ENCODE measurements at regions not wholly inside any gene's neighbourhood (a gene's known extent, or its start where the extent isn't known, plus 50 kb on each side); places are given as distances from the start of the nearest gene placed in this dataset.
"Not testable (repeated sequence)": the region's sequence is repeated elsewhere in the genome, so short reads cannot be mapped to it uniquely, and the experiment has no call there.

DNA sequence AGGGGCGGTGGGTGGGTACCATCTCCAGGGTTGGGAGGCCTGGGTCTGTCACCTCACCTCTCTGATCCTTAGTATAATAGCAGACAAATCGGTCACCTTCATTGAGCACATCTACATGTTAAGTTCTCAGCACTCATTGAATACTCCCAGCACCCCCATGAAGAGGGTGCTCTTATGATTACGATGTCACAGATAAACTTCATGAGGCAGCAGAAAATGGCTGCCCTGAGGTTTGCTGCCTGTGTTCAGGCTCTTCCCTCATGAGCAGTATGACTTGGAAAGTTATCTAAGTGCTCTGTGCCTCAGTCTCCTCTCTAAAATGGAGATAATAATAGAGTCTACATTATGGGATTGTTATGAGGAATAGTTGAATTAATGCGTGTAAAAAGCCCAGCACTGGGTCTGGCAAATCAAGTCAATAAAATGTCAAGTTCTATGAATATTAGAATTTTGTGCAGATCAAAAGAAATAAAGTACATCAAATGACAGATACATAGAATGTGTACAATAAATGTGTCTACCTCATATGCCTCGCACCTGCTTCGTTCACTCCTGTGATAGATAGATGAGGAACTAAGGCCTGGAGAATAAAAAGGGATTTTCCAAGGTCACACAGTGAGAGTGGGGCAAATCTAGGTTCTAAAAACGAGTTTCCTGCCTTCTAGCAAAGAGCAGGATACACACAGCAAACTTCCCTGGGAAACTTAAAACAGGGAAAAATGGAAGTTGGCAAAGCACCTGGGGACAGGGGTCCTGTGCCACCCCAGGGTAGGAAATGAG lies 142.2 kb upstream of the MRPS22 start:
- no peak for DNase-seq (ENCODE audit: low read depth)

DNA sequence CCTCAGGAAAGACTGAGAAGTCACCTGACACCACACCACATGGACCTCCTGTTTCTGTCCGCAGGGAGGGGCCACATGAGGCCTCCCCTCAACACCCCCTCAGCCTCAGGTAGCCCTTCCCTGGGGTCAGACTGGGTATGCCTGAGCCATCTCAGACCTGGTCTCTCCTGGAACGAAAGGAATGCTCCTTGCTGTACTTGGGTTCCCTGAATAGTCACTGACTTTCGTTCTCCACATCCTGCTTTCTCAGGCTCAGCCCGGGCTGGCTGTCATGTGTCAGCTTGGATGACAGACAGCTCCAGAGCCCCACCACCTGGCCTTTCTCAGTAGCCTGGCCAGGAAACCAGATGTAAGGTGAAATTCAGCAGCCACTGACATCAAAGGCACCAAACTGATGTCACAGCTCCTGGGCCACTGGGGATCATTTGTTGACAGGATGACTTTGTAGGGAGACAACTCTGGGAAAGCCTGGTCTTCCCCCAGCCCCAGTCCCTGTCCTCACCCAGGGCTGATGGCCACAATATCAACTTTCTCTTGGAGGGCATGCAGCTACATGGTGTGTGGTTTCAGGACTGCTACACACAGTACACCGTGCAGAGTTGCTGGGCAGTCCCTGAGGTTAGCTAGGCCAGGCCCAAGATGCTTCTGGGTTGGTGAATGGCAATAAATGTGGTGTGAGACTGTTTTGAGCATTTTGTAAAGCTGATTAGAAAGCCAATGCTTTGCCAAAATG lies 141.4 kb upstream of the MRPS22 start:
- no peak for DNase-seq (ENCODE audit: low read depth)

DNA sequence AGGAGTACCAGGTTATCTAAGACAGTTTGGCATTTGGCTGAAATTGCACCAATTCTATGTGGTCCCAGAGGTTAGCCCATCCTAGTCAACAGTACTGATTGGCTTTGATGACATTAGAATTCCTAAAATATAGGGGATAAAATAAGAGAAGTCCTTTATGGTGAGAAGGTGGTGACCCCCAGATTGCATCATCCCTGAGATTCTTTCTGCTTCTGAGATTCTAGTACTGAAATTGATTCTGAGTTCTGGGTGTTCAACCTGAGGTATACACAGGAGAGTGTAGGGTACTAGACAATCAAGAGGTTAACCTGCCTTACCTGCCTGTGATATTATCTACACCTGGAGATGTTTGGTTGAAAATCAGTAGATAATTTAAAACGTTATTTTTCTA lies 140.9 kb upstream of the MRPS22 start:
- DNase-seq (ENCODE audit: low read depth), result no peak

DNA sequence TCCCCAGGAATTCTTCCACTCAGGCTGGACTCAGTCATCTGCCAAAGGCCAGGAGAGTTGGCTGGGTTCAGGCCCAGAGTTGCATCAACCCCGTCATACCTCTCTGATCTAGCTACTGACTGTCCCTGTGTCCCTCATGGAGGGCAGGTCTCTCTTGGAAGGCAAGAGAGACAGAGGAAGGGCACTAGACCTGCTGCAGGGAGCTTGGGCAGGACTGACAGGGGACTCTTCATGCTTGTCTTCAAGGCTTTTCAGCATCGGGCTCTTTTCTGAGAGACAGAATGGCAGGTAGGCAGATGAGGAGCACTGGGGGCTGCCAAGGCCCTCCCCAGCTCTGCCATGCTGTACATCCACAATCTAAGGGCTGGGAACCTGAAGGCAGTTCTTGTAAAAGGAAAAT lies 140.1 kb upstream of the MRPS22 start:
- no peak for DNase-seq (ENCODE audit: low read depth)

DNA sequence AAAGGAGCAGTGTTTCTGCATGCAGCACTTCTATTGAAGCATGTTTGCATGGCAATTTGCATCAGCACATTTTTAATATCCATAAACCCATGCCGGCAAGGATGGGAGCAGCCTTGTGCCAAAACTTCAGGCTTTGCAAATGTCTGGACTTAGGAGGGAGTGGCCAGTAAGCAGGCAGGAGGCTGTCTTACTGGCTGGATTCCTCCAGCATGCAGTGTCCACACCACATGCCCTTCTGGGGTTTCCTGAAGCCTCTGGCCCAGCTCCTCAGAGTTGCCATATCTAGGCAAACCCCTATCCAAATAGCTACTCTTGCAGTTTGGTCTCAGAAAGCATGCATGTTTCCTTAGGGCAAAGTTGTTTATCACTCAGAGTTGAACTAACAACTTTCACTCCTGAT lies 139.1 kb upstream of the MRPS22 start:
- no peak for DNase-seq (ENCODE audit: low read depth)

DNA sequence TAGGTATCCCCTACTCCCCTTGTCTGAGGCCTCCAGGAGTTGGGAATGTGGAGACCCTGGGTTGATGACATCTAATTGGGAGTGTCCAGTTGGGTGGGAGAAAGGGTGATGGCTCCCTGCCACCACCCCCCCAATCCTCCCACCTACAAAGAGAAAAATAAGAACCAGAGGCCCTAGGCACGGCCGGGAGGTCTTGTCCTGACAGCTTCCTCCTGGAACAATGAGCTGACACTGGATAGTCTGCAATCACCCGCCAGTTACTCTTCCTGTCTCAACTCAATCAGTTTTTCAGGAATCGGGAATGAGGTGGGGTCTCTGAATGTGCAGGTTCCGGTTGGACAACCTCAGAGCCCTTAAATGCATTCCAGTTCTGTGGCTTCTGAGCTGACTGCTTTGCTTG lies 129.9 kb upstream of the MRPS22 start:
- no peak for DNase-seq (ENCODE audit: low read depth)

DNA sequence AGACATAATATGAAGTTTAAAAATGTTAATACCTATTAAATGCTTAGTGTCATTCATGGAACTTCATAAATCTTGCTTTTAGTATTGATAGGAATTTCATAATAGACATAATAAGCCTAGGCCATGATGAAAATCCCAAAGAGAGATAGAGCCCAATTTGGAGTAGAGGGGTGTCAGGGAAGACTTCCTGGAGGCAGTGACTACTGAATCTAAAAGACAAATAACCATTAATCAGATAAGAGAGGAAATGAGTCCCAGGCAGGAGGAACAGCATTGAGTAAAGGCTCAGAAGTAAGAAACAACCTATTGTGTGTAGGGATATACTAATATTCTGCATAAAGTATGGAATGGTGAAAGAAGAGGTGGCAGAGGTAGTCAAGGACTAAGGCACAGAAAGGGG lies 126.9 kb upstream of the MRPS22 start:
- DNase-seq (ENCODE audit: low read depth), result no peak

DNA sequence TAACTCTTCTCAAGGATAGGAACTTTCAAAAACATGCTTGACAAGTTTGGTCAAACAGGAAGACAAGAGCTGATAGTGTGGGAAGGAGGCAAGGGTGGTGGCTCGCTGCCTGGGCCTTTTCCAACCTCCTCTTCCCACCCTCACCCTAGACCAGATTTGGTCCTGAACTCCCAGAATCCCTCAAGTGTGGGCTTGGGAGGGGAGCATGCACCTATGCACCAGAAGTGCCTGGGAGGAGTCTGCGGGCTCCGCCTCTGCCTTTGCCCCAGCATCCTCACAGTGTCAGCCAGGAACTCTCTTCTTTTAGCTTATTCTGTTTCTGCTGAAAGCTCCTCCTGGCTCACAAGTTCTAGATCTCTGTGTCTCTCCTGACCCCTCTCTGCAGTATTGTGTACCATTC lies 126.2 kb upstream of the MRPS22 start:
- DNase-seq (ENCODE audit: low read depth), result no peak

DNA sequence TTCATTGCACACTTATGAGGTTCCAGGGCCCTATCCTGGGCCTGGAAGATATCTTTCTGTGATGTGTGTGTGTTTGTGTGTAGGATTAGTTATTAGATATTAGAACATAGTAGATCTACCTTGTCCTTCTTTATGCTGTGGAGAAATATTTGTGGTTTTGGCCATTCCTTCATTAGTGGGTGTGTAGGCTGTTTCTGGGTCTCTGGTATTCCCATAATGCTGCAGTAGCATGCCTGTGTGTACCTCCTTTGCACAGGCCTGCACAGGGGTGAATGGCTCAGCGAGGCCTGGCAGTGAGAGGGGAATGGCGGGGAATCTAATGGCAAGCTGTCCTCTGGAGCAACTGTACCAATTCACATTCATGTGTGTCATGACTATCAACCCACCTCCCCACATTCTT lies 125.8 kb upstream of the MRPS22 start:
- no peak for DNase-seq (ENCODE audit: low read depth)

DNA sequence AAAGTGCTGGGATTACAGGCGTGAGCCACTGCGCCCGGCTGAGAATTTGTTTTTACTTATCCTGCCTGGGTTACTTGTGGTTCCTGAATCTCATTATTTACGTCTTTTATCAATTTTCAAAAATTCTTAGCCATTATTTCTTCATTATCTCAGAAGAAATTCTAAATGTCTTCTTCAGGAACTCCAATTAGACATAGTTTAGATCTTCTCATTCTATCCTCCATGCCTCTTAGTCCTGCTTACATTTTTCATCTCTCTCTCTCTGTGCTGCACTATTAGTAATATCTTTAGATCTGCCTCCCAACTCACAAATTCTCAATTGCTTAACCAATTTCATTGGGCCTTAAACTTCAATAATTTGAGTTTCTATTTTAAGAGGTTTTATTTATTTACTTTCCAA lies 124.4 kb upstream of the MRPS22 start:
- no peak for DNase-seq (ENCODE audit: low read depth)

DNA sequence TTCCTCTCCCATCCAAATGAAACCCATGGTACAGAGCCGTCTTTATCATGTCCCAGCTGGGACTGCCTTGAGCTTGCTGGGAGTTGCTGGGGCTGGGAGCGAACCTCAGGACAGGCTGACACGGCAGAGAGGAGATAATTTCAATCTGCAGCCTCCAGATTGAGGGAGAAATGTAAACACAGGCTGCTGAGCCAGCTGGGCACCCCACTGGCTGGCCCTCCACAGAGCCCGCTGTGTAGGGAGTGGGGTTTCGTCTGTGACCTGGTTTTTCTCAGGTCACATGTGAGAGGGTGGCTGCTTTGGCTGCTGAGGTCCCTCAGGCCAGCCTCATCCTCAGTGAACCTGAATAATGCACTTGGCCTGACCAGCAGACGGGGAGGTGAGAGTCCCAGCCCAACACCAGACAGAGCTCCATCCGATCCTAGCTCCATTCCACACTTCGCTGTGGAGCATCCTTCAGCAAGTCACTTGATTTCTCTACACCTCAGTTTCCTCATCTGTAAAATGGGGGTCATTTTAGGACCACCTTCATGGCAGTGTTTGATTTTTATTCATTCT lies 121.6 kb upstream of the MRPS22 start:
- DNase-seq (ENCODE audit: low read depth), result no peak

DNA sequence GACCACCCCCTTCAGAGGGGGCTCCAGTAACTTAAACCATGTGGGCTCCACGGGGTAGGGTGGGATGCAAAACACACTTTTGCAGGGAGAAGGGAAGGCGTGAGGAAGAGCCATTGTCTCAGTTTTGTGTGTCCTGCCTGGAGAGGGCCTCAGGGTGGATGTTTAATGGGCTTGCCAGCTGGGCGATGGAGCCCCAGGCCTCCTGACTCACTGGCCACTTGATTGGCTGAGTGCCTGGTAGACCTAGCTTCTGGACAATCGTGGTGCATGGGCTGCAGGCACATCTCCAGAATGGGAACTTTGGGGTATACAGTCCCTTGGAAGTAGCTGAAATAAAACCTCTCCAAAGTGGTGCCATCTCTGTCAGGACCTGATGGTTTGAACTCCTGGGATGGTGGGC lies 118.3 kb upstream of the MRPS22 start:
- no peak for DNase-seq (ENCODE audit: low read depth)

DNA sequence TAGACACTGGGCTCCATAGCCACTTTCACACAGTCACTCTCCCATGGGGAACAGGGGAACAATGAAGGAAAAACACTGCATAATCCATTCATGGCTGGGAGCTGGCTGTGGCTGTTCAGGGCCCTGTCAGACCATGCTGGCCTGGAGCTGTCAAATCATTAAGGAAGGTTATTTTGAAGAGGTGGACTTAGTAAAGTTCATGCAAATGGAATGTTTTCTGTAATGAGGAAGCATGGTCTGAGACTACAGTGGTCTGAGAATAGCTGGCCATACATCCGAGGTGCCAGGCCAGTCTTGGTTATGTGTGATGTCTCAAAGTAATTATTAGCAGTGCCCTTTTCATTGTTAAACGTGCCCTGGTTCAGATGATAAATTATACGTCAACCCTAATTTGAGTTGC lies 117.1 kb upstream of the MRPS22 start:
- no peak for DNase-seq (ENCODE audit: low read depth)

DNA sequence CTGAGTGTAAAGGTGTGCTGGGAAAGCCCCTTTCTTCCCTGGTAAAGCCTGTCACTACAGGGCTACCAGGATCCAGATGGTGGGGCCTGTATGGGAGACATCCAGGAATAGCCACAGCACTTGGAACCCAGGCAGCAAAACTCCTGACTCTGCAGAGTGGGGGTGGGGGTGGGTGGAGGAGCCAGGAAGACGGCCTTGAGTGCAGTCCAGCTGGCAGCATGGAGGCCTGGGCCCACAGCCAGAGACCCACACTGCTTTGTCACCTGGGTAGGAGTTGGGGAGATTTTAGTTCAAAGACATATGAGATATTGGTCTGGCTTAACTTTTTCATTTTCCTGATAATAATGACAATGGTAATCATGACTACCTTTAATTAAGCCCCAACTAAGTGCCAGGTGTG lies 116.7 kb upstream of the MRPS22 start:
- no peak for DNase-seq (ENCODE audit: low read depth)

DNA sequence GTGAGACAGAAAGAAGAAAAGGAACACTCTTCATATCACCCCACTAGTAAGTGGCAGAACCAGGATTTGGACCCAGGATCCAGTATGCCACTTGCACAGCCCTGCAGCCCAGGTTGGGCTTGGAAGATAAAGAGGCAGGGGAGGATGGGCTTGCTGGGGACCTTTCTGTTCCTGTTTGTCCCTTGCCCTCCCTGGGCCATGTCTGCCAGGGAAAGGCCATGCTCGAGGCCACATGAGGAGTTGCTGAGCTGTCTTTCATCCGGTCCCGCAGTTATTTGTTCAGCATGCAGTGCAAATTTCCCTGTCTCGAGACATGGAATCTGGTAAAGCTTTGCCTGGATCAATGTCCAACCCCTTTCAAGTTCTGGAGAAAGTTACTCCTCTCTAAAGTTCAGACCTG lies 116.0 kb upstream of the MRPS22 start:
- no peak for DNase-seq (ENCODE audit: low read depth)

DNA sequence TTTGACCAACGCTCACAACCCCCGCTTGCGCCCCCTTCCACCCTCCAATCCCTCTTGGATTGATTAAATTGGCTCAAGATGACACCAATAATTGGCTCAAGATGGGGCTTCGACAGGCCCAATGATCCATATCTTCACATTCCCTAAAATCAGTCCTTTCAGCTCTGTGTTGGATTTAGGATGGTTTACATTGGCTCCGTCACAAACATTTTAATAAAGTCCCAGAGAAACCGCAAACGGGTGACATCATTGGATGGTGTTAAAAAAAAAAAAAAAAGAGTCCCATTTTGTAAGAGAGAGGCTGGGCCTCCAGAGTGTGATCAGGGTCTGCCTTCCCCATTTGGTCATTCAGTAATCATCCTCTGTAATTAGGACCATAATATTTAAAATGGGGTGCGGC lies 113.4 kb upstream of the MRPS22 start:
- no peak for DNase-seq (ENCODE audit: low read depth)

DNA sequence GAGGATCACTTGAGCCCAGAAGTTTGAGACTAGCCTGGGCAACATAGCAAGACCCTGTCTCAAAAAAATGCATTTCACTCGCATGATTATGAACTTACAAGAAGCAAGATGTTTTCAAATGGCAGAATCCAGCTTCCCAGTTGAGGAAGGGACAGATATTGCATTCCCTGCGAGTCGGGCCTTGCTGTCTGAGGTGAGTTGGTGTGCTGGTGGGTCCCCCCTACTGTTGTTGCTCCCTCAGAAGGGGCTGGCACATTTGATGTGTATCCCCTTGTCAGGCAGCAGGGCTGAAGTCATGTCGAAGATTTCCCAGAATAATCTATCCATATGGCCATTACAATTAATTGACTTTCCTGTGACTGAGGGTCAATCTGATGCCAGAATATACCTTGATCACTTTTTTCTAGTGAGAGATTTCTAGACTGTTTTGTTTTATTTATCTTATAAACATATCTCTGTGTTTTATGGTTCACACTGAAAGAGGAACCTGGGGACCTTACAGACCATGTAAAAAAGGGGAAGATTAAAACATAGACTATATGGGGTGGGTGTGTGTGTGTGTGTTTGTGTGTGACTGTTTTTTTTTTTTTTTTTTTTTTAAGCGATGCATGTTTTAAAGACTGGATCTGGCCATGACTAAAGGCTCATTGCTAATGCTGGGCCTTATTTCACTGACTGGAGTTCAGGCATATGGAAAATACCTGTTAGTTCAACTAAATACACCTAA lies 112.1 kb upstream of the MRPS22 start:
- DNase-seq (ENCODE audit: low read depth), result no peak

DNA sequence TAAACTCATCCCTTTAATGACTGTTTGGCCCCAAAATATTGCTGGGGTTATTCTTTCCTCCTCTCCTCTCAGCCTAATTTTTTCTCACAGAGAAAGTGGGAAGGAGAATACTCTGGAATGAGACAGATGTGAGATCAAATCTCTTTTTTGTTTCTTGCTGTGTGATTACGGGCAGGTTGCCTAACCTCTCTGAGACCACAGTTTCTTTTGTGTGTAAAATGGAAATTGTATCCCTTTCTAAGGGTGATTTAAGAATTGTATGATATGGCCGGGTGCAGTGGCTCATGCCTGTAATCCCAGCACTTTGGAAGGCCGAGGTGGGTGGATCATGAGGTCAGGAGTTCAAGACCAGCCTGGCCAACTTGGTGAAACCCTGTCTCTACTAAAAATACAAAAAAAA lies 111.5 kb upstream of the MRPS22 start:
- DNase-seq (ENCODE audit: low read depth), result not testable (repeated sequence)

DNA sequence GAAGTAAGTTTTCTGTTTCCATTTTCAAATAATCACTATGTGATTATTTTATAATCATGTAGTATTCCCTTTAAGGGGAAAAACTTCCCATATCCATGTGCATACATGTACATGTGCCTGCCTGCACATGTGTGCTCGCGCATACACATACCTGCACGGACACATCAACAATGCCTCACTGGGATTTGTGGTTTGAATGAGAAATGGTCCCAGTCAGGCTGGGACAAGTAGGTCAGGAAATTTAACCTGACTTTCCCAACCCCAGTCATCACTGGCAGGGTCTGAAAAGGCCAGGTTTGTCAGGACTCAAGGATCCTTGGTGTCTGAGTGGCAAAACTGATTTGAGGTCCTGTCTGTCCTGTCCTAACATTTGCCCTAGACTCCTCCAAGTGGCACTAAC lies 109.3 kb upstream of the MRPS22 start:
- DNase-seq (ENCODE audit: low read depth), result no peak

DNA sequence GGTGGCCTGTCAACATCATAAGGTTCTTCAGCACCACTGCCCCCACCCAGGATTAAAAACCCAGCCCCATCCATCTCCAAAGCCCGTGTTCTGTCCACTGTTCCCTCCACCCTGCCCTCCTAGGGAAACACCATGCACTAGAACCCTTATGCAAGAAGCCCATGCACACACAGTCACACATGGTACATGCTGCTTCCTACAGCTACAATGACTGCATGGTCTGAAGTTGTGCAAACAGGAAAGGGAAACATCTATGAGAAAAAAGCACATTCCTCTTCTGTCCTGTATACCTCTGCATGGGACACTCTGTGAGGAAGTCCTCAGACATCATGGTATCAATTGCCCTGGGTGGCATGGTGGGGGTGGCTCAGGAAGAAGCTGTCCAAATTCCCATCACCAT lies 108.6 kb upstream of the MRPS22 start:
- no peak for DNase-seq (ENCODE audit: low read depth)

DNA sequence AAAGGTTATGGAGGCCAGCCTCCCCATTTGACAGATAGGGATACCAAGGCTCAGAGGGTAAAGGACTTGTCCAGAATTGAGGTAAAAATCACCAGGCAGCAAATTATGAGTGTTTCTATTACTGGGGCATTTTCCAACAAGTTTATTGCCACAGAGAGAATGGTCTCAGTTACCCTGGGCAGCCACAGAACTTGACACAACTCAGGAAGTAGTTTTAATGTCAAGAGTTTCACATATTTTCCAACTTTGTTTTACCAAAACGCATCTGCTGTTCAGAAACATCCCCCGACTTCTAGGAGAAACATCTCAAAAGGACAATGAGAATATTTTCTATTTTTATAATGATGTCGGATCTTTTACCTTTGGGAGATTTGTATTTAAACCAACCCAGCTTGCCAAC lies 107.5 kb upstream of the MRPS22 start:
- DNase-seq (ENCODE audit: low read depth), result no peak

DNA sequence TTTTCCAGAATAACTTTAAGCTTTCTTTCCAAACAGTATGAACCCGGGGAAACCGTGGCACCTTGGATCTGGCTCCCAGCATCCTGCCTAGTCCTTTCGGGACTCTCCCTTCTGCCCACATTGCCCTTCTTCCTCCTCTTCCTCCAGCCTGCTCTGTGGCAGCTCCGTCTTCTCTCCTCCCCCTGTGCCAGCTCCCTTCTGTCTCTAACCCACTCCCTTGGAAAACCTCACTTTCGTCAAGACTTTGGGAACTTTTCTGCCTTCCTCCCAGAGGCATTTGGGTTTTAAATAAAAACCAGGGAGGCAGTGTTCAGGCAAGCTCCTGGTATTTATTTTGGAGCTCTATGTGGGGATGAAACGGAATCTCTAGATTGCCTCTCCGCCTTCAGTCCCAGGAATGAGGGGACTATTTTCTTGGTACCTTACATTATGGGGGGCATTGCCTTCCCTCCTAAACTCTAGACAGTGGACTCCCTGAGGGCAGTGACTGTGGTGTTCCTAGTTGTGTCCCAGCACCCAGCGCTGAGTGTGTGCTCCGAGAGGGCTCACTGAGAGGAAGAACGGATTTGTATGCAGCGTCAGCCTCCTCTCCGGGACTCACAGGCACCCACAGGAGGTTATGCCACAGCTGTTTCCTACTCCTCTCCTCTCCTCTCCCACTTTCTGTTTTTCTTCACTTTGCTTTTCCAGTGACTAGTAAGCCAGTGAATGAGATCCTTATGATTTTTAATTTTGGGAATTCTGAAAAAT lies 105.4 kb upstream of the MRPS22 start:
- DNase-seq (ENCODE audit: low read depth), result no peak

Data from T follicular helper cell (primary cell).